ENCODE measurements at regions not wholly inside any gene's neighbourhood (a gene's known extent, or its start where the extent isn't known, plus 50 kb on each side); places are given as distances from the start of the nearest gene placed in this dataset.

DNA sequence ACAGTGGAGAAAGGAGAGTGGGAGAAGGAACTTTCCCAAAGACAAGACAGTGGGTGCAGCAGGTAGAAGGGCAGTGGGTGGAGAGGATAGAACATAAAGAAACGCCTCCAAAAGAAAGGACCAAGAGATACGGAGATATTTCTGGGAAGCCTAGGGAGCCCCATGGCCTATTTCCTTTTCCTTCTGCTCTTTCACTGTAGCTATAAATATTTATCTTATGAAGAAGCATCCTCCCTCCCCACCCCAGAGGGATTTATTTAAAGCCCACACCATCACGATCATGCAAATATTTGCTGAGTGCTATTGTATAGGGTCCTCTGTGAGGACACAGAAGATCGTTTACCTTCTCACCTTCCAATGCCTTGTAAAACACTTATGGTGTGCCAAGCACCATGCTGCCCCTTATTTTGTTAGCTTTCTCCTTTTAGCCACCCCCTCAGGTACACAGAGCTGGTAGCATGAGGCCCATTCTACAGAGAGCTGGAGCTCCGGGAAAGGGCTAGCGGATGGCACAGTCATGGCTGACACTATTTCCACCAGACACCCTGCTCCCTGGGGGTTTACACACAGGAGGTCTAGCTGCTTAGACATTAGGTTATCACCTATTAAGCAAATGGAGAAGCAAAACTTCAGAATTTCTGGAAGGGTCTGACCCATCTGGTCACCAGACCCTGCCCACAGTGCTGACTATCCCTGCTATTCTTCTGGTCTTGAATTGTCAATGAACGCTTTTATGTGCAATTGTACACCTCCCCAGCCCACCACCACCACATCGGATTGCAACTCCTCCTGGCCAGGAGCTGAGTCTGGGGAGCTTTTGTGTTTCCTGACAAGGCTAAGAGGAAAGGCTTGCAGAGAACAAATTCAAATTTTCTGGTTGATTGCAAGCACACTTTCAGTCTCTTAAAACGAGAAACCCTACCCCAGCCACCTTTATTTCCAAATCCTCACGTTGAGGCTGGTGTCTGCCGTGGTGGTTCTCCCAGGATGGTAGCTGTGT lies 91.8 kb upstream of the KLF7 start:
- DNase-seq (ENCODE audit: low read depth), result no peak

GRCh38 chr2:207258263-207258991 lies 92.7 kb upstream of the KLF7 start:
- DNase-seq (ENCODE audit: low read depth), result no peak

DNA sequence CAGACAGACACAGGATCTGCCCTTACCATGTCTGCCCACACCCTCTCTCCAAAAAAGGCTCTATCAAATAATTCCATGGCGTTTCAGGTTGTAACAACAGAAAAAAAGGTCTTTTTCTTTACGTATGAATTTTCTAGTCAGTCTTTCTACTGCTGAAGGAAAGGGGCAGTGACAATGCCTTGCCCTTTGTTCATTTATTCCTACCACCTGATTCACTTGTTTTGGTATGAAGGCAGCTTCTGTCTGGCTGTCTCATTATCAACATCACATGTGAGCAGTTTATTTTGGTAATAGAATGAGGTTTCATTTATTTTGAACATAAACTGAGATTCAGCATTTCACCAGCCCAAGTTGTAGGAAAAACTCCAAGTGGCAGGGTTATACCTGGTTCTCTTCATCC lies 94.3 kb upstream of the KLF7 start:
- no peak for DNase-seq (ENCODE audit: low read depth)

DNA sequence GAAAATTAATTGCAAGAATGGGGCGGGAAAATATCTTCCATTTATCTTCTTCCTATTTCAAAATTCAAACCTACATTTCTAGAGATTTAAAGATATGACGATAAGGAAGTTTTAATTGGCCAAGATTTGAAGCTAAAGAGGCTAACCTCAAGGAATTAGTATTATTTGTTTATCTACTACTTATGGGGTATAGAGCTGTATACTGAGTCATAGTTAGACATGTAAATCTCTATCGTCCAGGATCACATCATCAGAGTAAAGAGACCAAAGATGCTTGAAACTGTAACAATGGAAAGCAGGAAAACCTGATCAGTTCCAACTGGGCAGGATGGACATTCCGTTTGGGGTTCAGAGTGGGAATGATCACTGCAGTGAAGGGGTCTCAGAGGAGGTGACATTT lies 95.2 kb upstream of the KLF7 start:
- DNase-seq (ENCODE audit: low read depth), result no peak

- no peak for DNase-seq (ENCODE audit: low read depth)
These were observed 98.6 kb upstream of the KLF7 start for GRCh38 chr2:207264310-207264709.

DNA sequence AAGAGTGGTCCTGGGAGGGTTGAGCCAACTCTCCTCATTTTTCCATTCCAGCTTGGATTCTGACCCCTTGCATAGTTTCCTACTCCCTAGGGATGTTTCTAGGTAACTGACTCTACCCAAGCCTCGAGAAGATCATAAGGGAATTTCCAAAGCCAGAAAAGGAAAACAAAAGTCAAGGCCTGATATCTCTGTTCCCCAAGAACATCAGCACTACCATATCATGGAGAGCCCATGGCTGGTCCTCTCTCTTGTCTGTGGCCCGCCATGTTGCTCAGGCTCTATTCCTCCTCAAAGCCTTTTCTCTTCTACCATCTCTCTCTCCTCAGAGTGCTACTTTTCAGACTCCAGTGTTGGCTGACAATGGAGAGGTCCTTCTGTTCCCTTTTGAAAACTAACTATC lies 99.6 kb upstream of the KLF7 start:
- no peak for DNase-seq (ENCODE audit: low read depth)

DNA sequence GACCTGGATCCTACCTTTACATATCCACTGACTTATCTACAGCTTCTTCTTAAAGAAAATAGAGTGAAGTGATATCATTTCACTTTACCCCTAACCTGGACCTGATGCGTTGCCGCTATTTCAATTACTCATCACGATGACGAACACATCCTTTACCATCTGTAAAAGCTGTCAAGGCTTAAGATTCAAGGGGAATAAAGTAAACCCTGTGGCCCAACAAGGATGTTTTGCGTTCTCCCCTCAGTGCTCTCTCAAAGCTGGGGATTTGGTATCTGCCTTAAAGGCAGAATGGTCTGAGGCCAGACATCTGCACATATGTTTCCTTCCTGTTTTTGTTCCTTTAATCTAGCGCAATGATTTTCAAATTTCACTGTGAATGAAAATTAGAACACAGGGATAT lies 100.1 kb upstream of the KLF7 start:
- DNase-seq (ENCODE audit: low read depth), result no peak

GRCh38 chr2:207266648-207267047 lies 100.9 kb upstream of the KLF7 start:
- DNase-seq (ENCODE audit: low read depth), result no peak

DNA sequence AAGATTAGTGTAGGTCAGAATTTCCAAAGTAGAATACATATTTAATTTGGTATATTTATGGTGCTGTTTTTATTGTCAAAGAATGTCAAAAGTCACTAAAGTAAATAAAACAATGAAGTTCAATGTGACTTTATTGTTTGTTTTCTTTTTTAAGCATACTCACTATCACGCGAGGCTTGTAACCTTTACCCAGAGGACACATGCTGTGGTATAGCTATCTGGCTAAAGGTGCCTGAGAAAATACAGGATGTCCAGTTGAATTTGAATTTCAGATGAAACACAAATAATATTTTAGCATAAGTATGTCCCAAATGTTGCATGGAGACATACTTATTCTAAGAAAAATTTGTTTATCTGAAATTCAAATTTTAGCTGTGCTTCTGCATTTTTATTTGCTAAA lies 103.3 kb upstream of the KLF7 start:
- DNase-seq (ENCODE audit: low read depth), result no peak

DNA sequence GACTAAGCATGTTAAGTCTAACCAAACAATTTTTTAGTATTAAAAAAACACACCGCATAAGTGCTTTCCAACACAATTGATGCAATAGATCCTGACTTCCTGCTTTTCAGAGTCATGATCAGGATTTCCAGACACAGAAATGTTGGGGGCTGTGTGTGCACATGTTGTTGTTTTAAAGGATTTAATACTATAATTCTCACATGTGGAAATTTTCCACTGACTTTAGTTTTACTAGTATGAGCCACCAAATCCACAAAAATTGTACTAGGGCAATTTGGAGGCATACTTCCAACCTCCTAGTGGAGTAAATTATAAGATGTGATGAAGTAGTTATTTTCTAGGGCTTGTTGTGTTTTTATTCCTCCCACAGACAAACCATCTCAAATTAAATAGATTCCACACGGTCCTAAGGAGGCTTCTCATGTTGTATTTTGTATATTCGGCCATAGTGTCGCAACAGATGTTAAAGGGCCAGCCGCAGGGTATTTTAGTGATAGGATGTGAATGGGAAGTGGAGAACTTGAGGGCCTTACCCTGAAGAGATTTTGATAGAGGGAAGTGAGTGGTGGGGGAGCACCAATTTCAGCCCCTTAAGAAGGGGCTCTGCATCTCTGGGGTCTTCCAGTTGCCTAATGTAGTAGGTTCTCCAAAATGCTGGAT lies 108.9 kb upstream of the KLF7 start:
- DNase-seq (ENCODE audit: low read depth), result no peak

DNA sequence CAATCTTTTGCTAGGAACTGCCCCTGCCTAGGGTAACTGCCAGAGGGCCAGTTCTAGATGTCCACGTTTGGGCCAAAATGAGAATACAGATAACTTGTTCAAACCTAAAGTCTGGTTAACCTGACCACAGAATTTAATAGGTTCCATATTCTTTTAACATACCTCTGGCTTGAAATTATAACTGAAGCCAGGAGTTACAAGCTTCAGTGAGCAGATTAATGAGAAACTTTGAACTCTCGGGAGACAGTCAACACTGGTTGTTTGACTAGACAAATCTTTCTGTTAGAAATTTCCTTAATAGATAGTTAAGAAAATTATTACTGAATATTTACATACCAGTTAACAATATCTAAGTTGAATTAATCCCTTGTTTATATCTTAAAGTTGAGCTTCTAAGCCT lies 110.0 kb upstream of the KLF7 start:
- no peak for DNase-seq (ENCODE audit: low read depth)

GRCh38 chr2:207276248-207276647 lies 110.5 kb upstream of the KLF7 start:
- no peak for DNase-seq (ENCODE audit: low read depth)

DNA sequence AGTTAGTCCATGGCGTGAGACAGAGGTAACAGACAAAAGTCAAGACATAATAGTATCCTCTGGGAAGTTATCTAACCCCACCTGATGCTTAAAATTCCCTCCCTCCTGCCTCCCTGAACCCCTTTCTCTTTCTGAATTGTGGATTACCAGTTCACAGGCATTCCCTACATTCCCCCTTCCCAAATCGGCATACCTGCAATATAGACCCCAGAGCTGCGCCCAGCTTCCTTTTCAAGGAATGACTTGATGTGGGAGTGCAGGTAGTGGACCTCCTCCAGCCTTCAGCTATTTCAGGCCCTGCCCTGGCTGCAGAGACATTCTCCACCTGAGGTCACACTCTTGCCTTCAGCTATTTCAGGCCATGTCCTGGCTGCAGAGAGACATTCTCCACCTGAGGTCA lies 111.1 kb upstream of the KLF7 start:
- no peak for DNase-seq (ENCODE audit: low read depth)

GRCh38 chr2:207279520-207279919 lies 113.8 kb upstream of the KLF7 start:
- DNase-seq (ENCODE audit: low read depth), result no peak

GRCh38 chr2:207281436-207281835 lies 115.7 kb upstream of the KLF7 start:
- DNase-seq (ENCODE audit: low read depth), result no peak

DNA sequence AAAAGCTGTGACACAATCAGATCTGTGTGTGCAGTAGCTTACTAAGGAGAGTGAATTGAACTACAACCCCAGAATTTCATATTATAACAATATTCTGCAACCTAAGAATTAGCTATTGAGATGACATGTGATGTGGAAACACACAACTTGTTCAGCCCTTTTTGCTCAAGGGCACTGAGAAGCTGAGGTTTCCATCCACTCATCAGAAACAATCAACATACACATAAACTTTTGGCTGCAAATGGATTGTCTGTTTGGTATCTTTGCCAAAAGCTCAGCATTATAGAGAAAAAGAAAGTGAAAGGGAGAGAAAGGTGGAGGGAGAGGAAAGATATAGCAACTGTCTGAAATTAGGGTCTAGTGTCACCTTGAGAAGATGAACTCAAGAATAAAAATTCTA lies 117.2 kb upstream of the KLF7 start:
- no peak for DNase-seq (ENCODE audit: low read depth)

GRCh38 chr2:207283356-207283755 lies 117.6 kb upstream of the KLF7 start:
- no peak for DNase-seq (ENCODE audit: low read depth)

DNA sequence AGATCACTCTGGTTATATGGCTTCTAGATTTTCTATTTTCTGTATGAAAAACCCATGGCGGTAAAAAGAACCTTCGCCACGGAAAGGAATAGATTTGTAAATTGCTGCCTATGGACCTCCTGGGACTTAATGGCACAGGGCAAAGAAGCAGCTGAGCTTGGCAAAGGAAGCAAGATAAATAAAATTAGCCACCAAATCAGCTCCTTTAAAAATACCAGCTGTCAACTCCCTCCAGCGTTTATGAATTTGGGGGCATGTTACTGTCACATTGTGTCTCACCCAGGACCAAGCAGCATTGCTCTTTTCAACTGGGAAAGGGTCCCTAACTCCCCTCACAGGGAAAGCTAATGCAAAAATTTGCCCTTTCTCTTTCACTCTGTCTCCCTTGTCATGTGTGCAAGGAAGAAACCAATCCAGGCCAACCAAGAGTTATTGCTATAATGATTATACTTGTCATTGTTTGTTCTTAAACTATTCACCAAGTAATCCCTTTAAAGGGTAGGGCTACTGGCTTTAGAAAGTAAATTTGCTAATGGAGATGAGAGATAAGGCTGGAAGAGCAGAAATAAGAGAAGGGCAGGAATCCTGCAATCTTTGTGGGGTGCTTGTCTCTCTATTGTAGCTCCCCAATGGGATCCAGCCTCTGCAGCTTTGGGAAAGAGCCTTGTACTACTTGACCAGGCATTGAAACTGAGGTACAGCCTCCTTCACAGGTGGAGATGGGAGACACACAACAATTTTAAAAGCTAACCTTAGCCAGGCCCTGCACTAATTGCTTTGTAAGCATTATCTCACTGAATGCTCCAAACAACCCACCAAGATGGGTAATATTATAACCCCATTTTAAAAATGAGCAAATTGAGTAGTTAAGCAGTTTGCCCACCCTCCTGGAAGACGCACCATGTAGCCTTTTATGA lies 119.1 kb upstream of the KLF7 start:
- DNase-seq (ENCODE audit: low read depth), result no peak

DNA sequence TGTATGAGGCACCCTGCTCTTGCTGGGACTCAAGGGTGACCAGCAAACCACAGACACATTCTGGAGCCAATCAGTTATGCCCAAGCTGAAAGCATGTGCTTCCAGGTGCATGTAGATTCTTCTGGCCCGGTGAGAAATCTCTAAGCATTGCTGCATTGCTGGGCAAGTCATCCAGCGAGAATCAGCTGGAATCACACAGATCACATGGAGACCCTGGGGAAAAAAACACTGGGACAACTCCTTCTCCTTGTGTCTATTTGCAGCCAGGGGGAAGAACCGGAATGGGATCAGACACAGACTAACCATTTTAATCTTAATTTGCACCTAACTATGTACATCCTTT lies 119.7 kb upstream of the KLF7 start:
- DNase-seq (ENCODE audit: low read depth), result no peak

GRCh38 chr2:207286106-207286505 lies 120.4 kb upstream of the KLF7 start:
- DNase-seq (ENCODE audit: low read depth), result no peak

GRCh38 chr2:207288628-207289027 lies 122.9 kb upstream of the KLF7 start:
- no peak for DNase-seq (ENCODE audit: low read depth)

Data from activated T-cell treated with anti-CD3 and anti-CD28 coated beads for 1 hour (primary cell).